GM23338 (cell line): ENCODE measurements at regions not wholly inside any gene's neighbourhood (a gene's known extent, or its start where the extent isn't known, plus 50 kb on each side); places are given as distances from the start of the nearest gene placed in this dataset.

ENCODE experiments used
- CREB1 ChIP-seq: fragments of 250-450 bp; sonication (Bioruptor Pico); IDR thresholded peaks from 2 replicates; pipeline ENCODE4 v1.5.0; 2020; ENCODE audit warnings: low read depth, mild to moderate bottlenecking, moderate library complexity
- EZH2 ChIP-seq: fragments of 200-600 bp; sonication (generic); IDR thresholded peaks from one replicate; pipeline ENCODE4 v1.8.0; 2017; ENCODE audit warnings: antibody characterized with exemption, mild to moderate bottlenecking, low read depth; ENCODE audit not compliant: unreplicated experiment
- EZH2phosphoT487 ChIP-seq: fragments of 200-600 bp; sonication (generic); IDR thresholded peaks from one replicate; pipeline ENCODE4 v1.8.1; 2018; ENCODE audit warnings: antibody characterized with exemption; ENCODE audit not compliant: unreplicated experiment
- JUNB ChIP-seq: IDR thresholded peaks from one replicate; pipeline ENCODE4 v1.6.1; 2016; ENCODE audit warnings: antibody characterized with exemption; ENCODE audit not compliant: unreplicated experiment
- NANOG ChIP-seq: IDR thresholded peaks from 2 replicates; pipeline ENCODE4 v1.6.1; 2016; ENCODE audit warnings: antibody characterized with exemption, borderline replicate concordance
- POLR2AphosphoS5 ChIP-seq: IDR thresholded peaks from 2 replicates; pipeline ENCODE4 v1.6.1; 2016; ENCODE audit warnings: antibody characterized with exemption, low read depth
- STAT1 ChIP-seq: IDR thresholded peaks from one replicate; pipeline ENCODE4 v1.6.1; 2016; ENCODE audit warnings: antibody characterized with exemption; ENCODE audit not compliant: unreplicated experiment
- ZNF114 ChIP-seq: fragments of 250-450 bp; sonication (Bioruptor Pico); IDR thresholded peaks from 2 replicates; pipeline ENCODE4 v1.5.0; 2020; ENCODE audit warnings: mild to moderate bottlenecking, moderate library complexity
- ZNF331 ChIP-seq: fragments of 250-450 bp; sonication (Bioruptor Pico); IDR thresholded peaks from 2 replicates; pipeline ENCODE4 v1.5.0; 2020; ENCODE audit warnings: low read depth, mild to moderate bottlenecking, moderate library complexity
- TF ChIP-seq, protein P1 (sequence below), 2 experiments: fragments of 200-600 bp in 1 of 2; sonication (generic) in 1 of 2; conservative IDR thresholded peaks; 2 replicates each; pipeline versions ENCODE4 v1.5.1 to v1.6.1; 2016 to 2017; ENCODE audit warnings: antibody characterized with exemption in 2 of 2, low read depth in 2 of 2, mild to moderate bottlenecking in 2 of 2, moderate library complexity in 1 of 2
- TF ChIP-seq, protein P2 (sequence below): IDR thresholded peaks from one replicate; pipeline ENCODE4 v1.6.1; 2018; ENCODE audit warnings: antibody characterized with exemption; ENCODE audit not compliant: unreplicated experiment
- TF ChIP-seq, protein P3 (sequence below): IDR thresholded peaks from 2 replicates; pipeline ENCODE4 v1.6.1; 2016; ENCODE audit warnings: antibody characterized with exemption
- TF ChIP-seq, protein P4 (sequence below): fragments of 250-450 bp; sonication (Bioruptor Pico); IDR thresholded peaks from 2 replicates; pipeline ENCODE4 v1.5.0; 2020; ENCODE audit warnings: mild to moderate bottlenecking, moderate library complexity

DNA sequence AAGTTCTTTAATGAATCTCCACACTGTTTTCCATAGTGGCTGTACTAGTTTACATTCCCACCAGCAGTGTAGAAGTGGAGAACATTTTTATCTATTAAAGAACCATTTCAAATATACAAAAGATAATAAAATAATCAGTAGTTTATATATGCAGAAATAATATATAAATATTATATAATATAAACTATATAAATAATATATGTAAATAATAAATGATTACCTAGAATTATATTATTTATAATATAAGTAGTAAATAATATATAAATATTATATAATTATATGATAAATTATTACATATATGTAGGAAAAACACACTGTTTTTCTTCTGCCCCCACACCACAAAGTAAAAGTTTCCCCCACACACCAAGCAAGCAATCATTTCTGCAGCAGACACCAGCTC is 83.5 kb upstream of the NEUROD6 start:
- TF ChIP-seq, protein P1, sequence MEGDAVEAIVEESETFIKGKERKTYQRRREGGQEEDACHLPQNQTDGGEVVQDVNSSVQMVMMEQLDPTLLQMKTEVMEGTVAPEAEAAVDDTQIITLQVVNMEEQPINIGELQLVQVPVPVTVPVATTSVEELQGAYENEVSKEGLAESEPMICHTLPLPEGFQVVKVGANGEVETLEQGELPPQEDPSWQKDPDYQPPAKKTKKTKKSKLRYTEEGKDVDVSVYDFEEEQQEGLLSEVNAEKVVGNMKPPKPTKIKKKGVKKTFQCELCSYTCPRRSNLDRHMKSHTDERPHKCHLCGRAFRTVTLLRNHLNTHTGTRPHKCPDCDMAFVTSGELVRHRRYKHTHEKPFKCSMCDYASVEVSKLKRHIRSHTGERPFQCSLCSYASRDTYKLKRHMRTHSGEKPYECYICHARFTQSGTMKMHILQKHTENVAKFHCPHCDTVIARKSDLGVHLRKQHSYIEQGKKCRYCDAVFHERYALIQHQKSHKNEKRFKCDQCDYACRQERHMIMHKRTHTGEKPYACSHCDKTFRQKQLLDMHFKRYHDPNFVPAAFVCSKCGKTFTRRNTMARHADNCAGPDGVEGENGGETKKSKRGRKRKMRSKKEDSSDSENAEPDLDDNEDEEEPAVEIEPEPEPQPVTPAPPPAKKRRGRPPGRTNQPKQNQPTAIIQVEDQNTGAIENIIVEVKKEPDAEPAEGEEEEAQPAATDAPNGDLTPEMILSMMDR (conservative IDR thresholded peaks at IDR 0.05; ENCODE audit: low read depth in 2 of 2) = no peak
- TF ChIP-seq EZH2phosphoT487 = no peak
- TF ChIP-seq EZH2 = no peak
- TF ChIP-seq, protein P2, sequence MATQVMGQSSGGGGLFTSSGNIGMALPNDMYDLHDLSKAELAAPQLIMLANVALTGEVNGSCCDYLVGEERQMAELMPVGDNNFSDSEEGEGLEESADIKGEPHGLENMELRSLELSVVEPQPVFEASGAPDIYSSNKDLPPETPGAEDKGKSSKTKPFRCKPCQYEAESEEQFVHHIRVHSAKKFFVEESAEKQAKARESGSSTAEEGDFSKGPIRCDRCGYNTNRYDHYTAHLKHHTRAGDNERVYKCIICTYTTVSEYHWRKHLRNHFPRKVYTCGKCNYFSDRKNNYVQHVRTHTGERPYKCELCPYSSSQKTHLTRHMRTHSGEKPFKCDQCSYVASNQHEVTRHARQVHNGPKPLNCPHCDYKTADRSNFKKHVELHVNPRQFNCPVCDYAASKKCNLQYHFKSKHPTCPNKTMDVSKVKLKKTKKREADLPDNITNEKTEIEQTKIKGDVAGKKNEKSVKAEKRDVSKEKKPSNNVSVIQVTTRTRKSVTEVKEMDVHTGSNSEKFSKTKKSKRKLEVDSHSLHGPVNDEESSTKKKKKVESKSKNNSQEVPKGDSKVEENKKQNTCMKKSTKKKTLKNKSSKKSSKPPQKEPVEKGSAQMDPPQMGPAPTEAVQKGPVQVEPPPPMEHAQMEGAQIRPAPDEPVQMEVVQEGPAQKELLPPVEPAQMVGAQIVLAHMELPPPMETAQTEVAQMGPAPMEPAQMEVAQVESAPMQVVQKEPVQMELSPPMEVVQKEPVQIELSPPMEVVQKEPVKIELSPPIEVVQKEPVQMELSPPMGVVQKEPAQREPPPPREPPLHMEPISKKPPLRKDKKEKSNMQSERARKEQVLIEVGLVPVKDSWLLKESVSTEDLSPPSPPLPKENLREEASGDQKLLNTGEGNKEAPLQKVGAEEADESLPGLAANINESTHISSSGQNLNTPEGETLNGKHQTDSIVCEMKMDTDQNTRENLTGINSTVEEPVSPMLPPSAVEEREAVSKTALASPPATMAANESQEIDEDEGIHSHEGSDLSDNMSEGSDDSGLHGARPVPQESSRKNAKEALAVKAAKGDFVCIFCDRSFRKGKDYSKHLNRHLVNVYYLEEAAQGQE = no peak
- no peak for TF ChIP-seq POLR2AphosphoS5
- TF ChIP-seq ZNF114 = no peak
- no peak for TF ChIP-seq CREB1
- TF ChIP-seq, protein P3, sequence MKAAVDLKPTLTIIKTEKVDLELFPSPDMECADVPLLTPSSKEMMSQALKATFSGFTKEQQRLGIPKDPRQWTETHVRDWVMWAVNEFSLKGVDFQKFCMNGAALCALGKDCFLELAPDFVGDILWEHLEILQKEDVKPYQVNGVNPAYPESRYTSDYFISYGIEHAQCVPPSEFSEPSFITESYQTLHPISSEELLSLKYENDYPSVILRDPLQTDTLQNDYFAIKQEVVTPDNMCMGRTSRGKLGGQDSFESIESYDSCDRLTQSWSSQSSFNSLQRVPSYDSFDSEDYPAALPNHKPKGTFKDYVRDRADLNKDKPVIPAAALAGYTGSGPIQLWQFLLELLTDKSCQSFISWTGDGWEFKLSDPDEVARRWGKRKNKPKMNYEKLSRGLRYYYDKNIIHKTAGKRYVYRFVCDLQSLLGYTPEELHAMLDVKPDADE = no peak
- TF ChIP-seq JUNB = no peak
- no peak for TF ChIP-seq ZNF331 (CRISPR knock-in tag)
- TF ChIP-seq, protein P4, sequence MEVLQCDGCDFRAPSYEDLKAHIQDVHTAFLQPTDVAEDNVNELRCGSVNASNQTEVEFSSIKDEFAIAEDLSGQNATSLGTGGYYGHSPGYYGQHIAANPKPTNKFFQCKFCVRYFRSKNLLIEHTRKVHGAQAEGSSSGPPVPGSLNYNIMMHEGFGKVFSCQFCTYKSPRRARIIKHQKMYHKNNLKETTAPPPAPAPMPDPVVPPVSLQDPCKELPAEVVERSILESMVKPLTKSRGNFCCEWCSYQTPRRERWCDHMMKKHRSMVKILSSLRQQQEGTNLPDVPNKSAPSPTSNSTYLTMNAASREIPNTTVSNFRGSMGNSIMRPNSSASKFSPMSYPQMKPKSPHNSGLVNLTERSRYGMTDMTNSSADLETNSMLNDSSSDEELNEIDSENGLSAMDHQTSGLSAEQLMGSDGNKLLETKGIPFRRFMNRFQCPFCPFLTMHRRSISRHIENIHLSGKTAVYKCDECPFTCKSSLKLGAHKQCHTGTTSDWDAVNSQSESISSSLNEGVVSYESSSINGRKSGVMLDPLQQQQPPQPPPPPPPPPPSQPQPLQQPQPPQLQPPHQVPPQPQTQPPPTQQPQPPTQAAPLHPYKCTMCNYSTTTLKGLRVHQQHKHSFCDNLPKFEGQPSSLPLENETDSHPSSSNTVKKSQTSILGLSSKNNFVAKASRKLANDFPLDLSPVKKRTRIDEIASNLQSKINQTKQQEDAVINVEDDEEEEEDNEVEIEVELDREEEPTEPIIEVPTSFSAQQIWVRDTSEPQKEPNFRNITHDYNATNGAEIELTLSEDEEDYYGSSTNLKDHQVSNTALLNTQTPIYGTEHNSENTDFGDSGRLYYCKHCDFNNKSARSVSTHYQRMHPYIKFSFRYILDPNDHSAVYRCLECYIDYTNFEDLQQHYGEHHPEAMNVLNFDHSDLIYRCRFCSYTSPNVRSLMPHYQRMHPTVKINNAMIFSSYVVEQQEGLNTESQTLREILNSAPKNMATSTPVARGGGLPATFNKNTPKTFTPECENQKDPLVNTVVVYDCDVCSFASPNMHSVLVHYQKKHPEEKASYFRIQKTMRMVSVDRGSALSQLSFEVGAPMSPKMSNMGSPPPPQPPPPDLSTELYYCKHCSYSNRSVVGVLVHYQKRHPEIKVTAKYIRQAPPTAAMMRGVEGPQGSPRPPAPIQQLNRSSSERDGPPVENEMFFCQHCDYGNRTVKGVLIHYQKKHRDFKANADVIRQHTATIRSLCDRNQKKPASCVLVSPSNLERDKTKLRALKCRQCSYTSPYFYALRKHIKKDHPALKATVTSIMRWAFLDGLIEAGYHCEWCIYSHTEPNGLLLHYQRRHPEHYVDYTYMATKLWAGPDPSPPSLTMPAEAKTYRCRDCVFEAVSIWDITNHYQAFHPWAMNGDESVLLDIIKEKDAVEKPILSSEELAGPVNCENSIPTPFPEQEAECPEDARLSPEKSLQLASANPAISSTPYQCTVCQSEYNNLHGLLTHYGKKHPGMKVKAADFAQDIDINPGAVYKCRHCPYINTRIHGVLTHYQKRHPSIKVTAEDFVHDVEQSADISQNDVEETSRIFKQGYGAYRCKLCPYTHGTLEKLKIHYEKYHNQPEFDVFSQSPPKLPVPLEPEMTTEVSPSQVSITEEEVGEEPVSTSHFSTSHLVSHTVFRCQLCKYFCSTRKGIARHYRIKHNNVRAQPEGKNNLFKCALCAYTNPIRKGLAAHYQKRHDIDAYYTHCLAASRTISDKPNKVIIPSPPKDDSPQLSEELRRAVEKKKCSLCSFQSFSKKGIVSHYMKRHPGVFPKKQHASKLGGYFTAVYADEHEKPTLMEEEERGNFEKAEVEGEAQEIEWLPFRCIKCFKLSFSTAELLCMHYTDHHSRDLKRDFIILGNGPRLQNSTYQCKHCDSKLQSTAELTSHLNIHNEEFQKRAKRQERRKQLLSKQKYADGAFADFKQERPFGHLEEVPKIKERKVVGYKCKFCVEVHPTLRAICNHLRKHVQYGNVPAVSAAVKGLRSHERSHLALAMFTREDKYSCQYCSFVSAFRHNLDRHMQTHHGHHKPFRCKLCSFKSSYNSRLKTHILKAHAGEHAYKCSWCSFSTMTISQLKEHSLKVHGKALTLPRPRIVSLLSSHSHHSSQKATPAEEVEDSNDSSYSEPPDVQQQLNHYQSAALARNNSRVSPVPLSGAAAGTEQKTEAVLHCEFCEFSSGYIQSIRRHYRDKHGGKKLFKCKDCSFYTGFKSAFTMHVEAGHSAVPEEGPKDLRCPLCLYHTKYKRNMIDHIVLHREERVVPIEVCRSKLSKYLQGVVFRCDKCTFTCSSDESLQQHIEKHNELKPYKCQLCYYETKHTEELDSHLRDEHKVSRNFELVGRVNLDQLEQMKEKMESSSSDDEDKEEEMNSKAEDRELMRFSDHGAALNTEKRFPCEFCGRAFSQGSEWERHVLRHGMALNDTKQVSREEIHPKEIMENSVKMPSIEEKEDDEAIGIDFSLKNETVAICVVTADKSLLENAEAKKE (CRISPR knock-in tag) = no peak
- TF ChIP-seq STAT1 = no peak
- TF ChIP-seq NANOG = no peak
